ENCODE measurements at regions not wholly inside any gene's neighbourhood (a gene's known extent, or its start where the extent isn't known, plus 50 kb on each side); places are given as distances from the start of the nearest gene placed in this dataset.

DNA sequence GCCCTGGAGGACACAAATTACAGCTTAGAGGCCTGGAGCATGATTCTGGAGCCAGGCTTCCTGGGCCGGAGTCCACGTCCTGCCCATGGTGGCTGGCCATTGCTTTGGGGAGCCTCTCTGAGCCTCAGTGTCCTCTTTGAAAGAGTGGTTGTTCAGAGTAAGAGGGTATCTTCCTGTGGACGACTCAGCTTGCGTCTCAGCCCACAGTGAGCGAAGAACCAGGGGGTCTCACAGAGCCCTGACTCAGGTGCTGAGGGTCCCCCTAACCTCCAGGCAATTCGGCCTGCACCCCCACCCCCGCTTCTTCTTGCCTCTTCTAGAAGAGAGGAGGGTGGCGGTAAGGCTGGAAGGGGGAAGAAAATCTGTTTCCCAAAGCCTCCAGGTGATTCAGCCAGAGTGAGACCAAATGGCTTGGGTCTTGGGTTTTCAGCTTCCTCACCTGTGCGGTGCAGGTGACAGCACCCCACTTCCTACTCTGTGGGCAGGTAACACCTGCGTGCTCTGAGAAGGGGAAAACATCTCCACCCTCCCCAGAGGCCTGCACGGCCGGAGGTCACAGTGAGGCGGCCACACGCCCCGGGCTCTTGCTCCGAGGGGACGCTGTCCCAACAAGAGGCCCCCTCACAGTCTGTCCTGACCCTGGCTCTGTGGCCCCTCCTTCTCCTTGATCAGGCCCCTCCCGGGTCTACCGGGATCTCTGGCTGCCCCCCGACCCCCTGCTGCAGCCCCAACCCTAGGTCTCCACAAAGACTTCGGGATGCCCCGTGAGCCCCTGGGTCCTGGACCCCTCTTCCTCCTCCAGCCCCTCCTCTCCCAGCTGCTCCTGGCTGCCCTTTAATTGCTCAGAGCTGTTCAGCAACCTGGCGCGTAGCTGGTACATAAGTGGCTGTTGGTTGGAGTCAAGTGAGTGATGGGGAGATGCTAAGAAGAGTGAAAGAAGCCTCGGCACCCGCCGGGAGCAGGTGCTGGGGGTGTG is 119.2 kb downstream of the METRNL start:
- intact Hi-C loops (cut with micrococcal nuclease) (no loop called here), dilution Hi-C loops (cut with MboI; ENCODE audit: extremely low pct_ligation_motif_present, low sequenced_read_pairs) (no loop called here)
- Histone ChIP-seq H3K4me3 (replicated peaks in 1 of 3; ENCODE audit: insufficient read depth in 1 of 3, low read depth in 1 of 3, low read length in 3 of 3) (no peak overlapping the region), H3K27me3 (ENCODE audit: control insufficient read depth in 2 of 2, insufficient read depth in 2 of 2, low read length in 2 of 2) (no peaks in the 10 kb centered on the region), H3K79me2 (ENCODE audit: control insufficient read depth, insufficient read depth, low read length) (no peaks in the 10 kb centered on the region), H3K27ac (ENCODE audit: insufficient read depth, low read depth, low read length) (no peak overlapping the region), H4K20me1 (replicated peaks; ENCODE audit: control insufficient read depth, extremely low read depth, insufficient read depth, low read length) (no peaks in the 10 kb centered on the region), H3K4me1 (ENCODE audit: control insufficient read depth, extremely low read depth, insufficient read depth, low read length) (no peaks in the 10 kb centered on the region), H2AFZ (ENCODE audit: low read depth, low read length) (no peak overlapping the region), H3K4me2 (ENCODE audit: insufficient read depth, low read length) (no peak overlapping the region), H3K9ac (replicated peaks; ENCODE audit: extremely low read depth, insufficient read depth, low read length) (no peak overlapping the region), H3K9me1 (replicated peaks; ENCODE audit: control insufficient read depth, extremely low read depth, insufficient read depth, low read length) (no peaks in the 10 kb centered on the region), H3K36me3 (ENCODE audit: control insufficient read depth in 2 of 2, extremely low read depth in 1 of 2, insufficient read depth in 2 of 2, low read length in 2 of 2) (no peaks in the 10 kb centered on the region), H3K9me3 (replicated peaks; ENCODE audit: control insufficient read depth, insufficient read depth, low read length) (no peaks in the 10 kb centered on the region)
- no peak for DNase-seq (ENCODE audit: low read depth, low spot score)
- no peak for TF ChIP-seq POLR2A (IDR thresholded peaks at IDR 0.05; ENCODE audit: low read depth, low read length)
- TF ChIP-seq JUN (IDR thresholded peaks at IDR 0.05; ENCODE audit: borderline replicate concordance, insufficient read depth, insufficient read length, low read depth), result no peak
- no peak for TF ChIP-seq EZH2 (IDR thresholded peaks at IDR 0.05; ENCODE audit: borderline replicate concordance, low read depth, low read length, severe bottlenecking)
- TF ChIP-seq FOS (IDR thresholded peaks at IDR 0.05; ENCODE audit: borderline replicate concordance, insufficient read depth, low read length), result no peak
- no peak for TF ChIP-seq GATA2 (IDR thresholded peaks at IDR 0.05; ENCODE audit: insufficient read depth, insufficient read length, low read depth, low read length)
- TF ChIP-seq POLR2AphosphoS5 (IDR thresholded peaks at IDR 0.05; ENCODE audit: insufficient read depth, low read depth, low read length), result no peak
- no peak for TF ChIP-seq MAX (IDR thresholded peaks at IDR 0.05; ENCODE audit: insufficient read depth, insufficient read length)
- TF ChIP-seq MYC (IDR thresholded peaks at IDR 0.05; ENCODE audit: low read depth, low read length), result no peak
- TF ChIP-seq, protein P1, sequence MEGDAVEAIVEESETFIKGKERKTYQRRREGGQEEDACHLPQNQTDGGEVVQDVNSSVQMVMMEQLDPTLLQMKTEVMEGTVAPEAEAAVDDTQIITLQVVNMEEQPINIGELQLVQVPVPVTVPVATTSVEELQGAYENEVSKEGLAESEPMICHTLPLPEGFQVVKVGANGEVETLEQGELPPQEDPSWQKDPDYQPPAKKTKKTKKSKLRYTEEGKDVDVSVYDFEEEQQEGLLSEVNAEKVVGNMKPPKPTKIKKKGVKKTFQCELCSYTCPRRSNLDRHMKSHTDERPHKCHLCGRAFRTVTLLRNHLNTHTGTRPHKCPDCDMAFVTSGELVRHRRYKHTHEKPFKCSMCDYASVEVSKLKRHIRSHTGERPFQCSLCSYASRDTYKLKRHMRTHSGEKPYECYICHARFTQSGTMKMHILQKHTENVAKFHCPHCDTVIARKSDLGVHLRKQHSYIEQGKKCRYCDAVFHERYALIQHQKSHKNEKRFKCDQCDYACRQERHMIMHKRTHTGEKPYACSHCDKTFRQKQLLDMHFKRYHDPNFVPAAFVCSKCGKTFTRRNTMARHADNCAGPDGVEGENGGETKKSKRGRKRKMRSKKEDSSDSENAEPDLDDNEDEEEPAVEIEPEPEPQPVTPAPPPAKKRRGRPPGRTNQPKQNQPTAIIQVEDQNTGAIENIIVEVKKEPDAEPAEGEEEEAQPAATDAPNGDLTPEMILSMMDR (IDR thresholded peaks at IDR 0.05; ENCODE audit: extremely low read depth in 1 of 2, insufficient read depth in 1 of 2, low read depth in 1 of 2, low read length in 2 of 2), result no peak
- ChIA-PET CTCF (no interaction called here), POLR2A (interaction anchor here (0.6 kb wide), 1 partner anchor 969 kb away, joined by 6 read pairs; no protein-coding TSS in a partner anchor)
- FAIRE-seq, result no peak
- BruUV-seq (replicated peaks), result no TSS peak
